ENCODE measurements at regions not wholly inside any gene's neighbourhood (a gene's known extent, or its start where the extent isn't known, plus 50 kb on each side); places are given as distances from the start of the nearest gene placed in this dataset.

DNA sequence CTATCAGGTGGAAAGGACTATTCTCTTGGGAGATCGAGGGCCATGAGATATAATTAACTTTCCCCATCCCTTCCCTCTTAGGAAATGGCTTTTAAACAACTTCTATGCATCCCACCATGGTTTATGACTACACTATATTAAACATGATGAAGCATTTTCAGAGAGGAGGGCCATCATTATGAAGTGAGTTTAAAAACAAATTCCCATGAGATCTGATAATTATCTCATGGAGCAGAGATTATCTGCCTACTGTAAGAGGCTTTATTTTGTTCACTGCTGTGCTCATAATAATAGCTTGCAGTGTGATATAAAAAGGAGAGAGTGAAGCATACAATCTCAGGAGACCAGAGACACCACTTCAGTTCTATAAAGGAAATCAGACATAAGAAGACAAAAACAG lies 330.5 kb upstream of the ZFP42 start:
- H4K20me1 ChIP-seq (ENCODE audit: control insufficient read depth, insufficient read depth, low read length, poor library complexity, severe bottlenecking), result no peaks in the 10 kb centered on the region
- intact Hi-C loops (cut with micrococcal nuclease), result no loop called here
- no peak overlapping the region for H3K4me3 ChIP-seq (ENCODE audit: control extremely low read depth in 1 of 5, extremely low read depth in 1 of 5, insufficient read depth in 1 of 5, low read depth in 2 of 5, low read length in 4 of 5)
- no peak overlapping the region for H3K4me2 ChIP-seq (replicated peaks; ENCODE audit: low read depth, low read length, poor library complexity, severe bottlenecking)
- WGBS (ENCODE audit: insufficient coverage), result no CpG with 5 or more reads among the region's 1 CpG
- CTCF ChIA-PET, result no interaction called here
- no peak for TF ChIP-seq EZH2 (IDR thresholded peaks at IDR 0.05; ENCODE audit: borderline replicate concordance, insufficient read depth, low read depth, low read length, poor library complexity, severe bottlenecking)
- TF ChIP-seq, protein P1, sequence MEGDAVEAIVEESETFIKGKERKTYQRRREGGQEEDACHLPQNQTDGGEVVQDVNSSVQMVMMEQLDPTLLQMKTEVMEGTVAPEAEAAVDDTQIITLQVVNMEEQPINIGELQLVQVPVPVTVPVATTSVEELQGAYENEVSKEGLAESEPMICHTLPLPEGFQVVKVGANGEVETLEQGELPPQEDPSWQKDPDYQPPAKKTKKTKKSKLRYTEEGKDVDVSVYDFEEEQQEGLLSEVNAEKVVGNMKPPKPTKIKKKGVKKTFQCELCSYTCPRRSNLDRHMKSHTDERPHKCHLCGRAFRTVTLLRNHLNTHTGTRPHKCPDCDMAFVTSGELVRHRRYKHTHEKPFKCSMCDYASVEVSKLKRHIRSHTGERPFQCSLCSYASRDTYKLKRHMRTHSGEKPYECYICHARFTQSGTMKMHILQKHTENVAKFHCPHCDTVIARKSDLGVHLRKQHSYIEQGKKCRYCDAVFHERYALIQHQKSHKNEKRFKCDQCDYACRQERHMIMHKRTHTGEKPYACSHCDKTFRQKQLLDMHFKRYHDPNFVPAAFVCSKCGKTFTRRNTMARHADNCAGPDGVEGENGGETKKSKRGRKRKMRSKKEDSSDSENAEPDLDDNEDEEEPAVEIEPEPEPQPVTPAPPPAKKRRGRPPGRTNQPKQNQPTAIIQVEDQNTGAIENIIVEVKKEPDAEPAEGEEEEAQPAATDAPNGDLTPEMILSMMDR (IDR thresholded peaks at IDR 0.05), result no peak
- H3K27me3 ChIP-seq (replicated peaks in 1 of 4; ENCODE audit: control extremely low read depth in 1 of 4, control insufficient read depth in 3 of 4, insufficient read depth in 4 of 4, low read length in 3 of 4), result no peaks in the 10 kb centered on the region
- Mint-ChIP-seq H3K27me3 (no peaks in the 10 kb centered on the region), H3K9me3 (ENCODE audit: insufficient read depth) (peaks cover 4% of the 10 kb centered on the region), H3K4me3 (no peak overlapping the region), H3K27ac (no peak overlapping the region), H3K4me1 (no peaks in the 10 kb centered on the region)
- no peaks in the 10 kb centered on the region for H3K9me3 ChIP-seq (ENCODE audit: control extremely low read depth in 1 of 3, control insufficient read depth in 2 of 3, insufficient read depth in 1 of 3, low read length in 2 of 3)
- POLR2A ChIA-PET, result no interaction called here
- H2AFZ ChIP-seq (ENCODE audit: insufficient read depth, low read depth, low read length, poor library complexity, severe bottlenecking), result no peak overlapping the region
- H3K27ac ChIP-seq (ENCODE audit: low read length in 2 of 2), result no peak overlapping the region
- H3K36me3 ChIP-seq (replicated peaks in 1 of 2; ENCODE audit: control extremely low read depth in 1 of 2, control insufficient read depth in 1 of 2, extremely low read depth in 1 of 2, insufficient read depth in 2 of 2, low read length in 1 of 2), result no peaks in the 10 kb centered on the region
- ATAC-seq (ENCODE audit: low read depth) (no peak), DNase-seq (no peak)
- H3K4me1 ChIP-seq (ENCODE audit: control insufficient read depth in 2 of 2, insufficient read depth in 2 of 2, low read length in 2 of 2), result no peaks in the 10 kb centered on the region
- no peak overlapping the region for H3K9ac ChIP-seq (ENCODE audit: low read length)
- H3K79me2 ChIP-seq (ENCODE audit: control insufficient read depth, insufficient read depth, low read length), result no peaks in the 10 kb centered on the region

- CTCF ChIA-PET, result no interaction called here
- Histone ChIP-seq H3K9ac (ENCODE audit: low read length) (no peak overlapping the region), H2AFZ (ENCODE audit: insufficient read depth, low read depth, low read length, poor library complexity, severe bottlenecking) (no peak overlapping the region), H3K4me1 (ENCODE audit: control insufficient read depth in 2 of 2, insufficient read depth in 2 of 2, low read length in 2 of 2) (no peaks in the 10 kb centered on the region), H3K9me3 (ENCODE audit: control extremely low read depth in 1 of 3, control insufficient read depth in 2 of 3, insufficient read depth in 1 of 3, low read length in 2 of 3) (no peaks in the 10 kb centered on the region), H3K4me3 (ENCODE audit: control extremely low read depth in 1 of 5, extremely low read depth in 1 of 5, insufficient read depth in 1 of 5, low read depth in 2 of 5, low read length in 4 of 5) (no peak overlapping the region), H3K4me2 (replicated peaks; ENCODE audit: low read depth, low read length, poor library complexity, severe bottlenecking) (no peak overlapping the region), H3K27me3 (replicated peaks in 1 of 4; ENCODE audit: control extremely low read depth in 1 of 4, control insufficient read depth in 3 of 4, insufficient read depth in 4 of 4, low read length in 3 of 4) (no peaks in the 10 kb centered on the region), H3K36me3 (replicated peaks in 1 of 2; ENCODE audit: control extremely low read depth in 1 of 2, control insufficient read depth in 1 of 2, extremely low read depth in 1 of 2, insufficient read depth in 2 of 2, low read length in 1 of 2) (no peaks in the 10 kb centered on the region), H4K20me1 (ENCODE audit: control insufficient read depth, insufficient read depth, low read length, poor library complexity, severe bottlenecking) (no peaks in the 10 kb centered on the region), H3K79me2 (ENCODE audit: control insufficient read depth, insufficient read depth, low read length) (no peaks in the 10 kb centered on the region), H3K27ac (ENCODE audit: low read length in 2 of 2) (no peak overlapping the region)
- DNase-seq, result no peak
- ATAC-seq (ENCODE audit: low read depth), result no peak
- intact Hi-C loops (cut with micrococcal nuclease), result no loop called here
- H3K9me3 Mint-ChIP-seq (ENCODE audit: insufficient read depth), result peaks cover 3% of the 10 kb centered on the region
- WGBS (ENCODE audit: insufficient coverage), result 94% methylated on average over 4 of the region's 4 CpGs
- H3K27ac Mint-ChIP-seq, result no peak overlapping the region
- no peaks in the 10 kb centered on the region for H3K4me1 Mint-ChIP-seq
- TF ChIP-seq, protein P1 (IDR thresholded peaks at IDR 0.05), result no peak
- no peak for TF ChIP-seq EZH2 (IDR thresholded peaks at IDR 0.05; ENCODE audit: borderline replicate concordance, insufficient read depth, low read depth, low read length, poor library complexity, severe bottlenecking)
- H3K4me3 Mint-ChIP-seq, result no peak overlapping the region
- no peaks in the 10 kb centered on the region for H3K27me3 Mint-ChIP-seq
- POLR2A ChIA-PET, result no interaction called here
Observed at GRCh38 chr4:187666034-187666433, 329.5 kb upstream of the ZFP42 start.

Measured in B cell (primary cell).